ENCODE measurements at regions not wholly inside any gene's neighbourhood (a gene's known extent, or its start where the extent isn't known, plus 50 kb on each side); places are given as distances from the start of the nearest gene placed in this dataset.

DNA sequence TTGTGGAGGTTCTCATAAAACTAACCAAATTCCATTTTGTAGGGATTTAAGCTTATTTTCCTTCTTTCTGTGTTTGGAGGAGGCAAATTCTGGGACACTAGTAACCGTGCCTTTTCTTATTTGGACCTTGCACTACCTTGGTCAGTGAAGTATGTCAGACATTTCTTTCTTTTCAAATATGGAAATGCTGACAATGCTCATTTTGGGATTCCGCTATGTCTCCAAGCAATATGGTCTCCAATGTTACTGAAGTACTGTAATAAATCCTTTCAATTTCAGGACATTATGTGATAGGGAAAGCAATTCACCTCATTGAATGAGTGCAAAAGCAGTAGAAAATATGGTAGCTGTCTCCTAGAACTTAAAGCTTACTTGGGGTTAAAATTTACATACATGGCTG is 372.3 kb downstream of the HLX start:
- Mint-ChIP-seq H3K4me3 (no peak overlapping the region), H3K4me1 (no peaks in the 10 kb centered on the region), H3K27me3 (peaks cover 8% of the 10 kb centered on the region), H3K9me3 (ENCODE audit: insufficient read depth) (peaks cover 2% of the 10 kb centered on the region), H3K27ac (no peak overlapping the region)
- no peaks in the 10 kb centered on the region for H3K36me3 ChIP-seq (replicated peaks in 1 of 2; ENCODE audit: control extremely low read depth in 1 of 2, control insufficient read depth in 1 of 2, extremely low read depth in 1 of 2, insufficient read depth in 2 of 2, low read length in 1 of 2)
- H2AFZ ChIP-seq (ENCODE audit: insufficient read depth, low read depth, low read length, poor library complexity, severe bottlenecking) = no peak overlapping the region
- WGBS (ENCODE audit: insufficient coverage) = no CpG with 5 or more reads among the region's 2 CpGs
- no peak for ATAC-seq (ENCODE audit: low read depth)
- H3K27me3 ChIP-seq (replicated peaks in 1 of 4; ENCODE audit: control extremely low read depth in 1 of 4, control insufficient read depth in 3 of 4, insufficient read depth in 4 of 4, low read length in 3 of 4) = no peaks in the 10 kb centered on the region
- no peaks in the 10 kb centered on the region for H3K4me1 ChIP-seq (ENCODE audit: control insufficient read depth in 2 of 2, insufficient read depth in 2 of 2, low read length in 2 of 2)
- no peak overlapping the region for H3K4me3 ChIP-seq (ENCODE audit: control extremely low read depth in 1 of 5, extremely low read depth in 1 of 5, insufficient read depth in 1 of 5, low read depth in 2 of 5, low read length in 4 of 5)
- TF ChIP-seq, protein P1, sequence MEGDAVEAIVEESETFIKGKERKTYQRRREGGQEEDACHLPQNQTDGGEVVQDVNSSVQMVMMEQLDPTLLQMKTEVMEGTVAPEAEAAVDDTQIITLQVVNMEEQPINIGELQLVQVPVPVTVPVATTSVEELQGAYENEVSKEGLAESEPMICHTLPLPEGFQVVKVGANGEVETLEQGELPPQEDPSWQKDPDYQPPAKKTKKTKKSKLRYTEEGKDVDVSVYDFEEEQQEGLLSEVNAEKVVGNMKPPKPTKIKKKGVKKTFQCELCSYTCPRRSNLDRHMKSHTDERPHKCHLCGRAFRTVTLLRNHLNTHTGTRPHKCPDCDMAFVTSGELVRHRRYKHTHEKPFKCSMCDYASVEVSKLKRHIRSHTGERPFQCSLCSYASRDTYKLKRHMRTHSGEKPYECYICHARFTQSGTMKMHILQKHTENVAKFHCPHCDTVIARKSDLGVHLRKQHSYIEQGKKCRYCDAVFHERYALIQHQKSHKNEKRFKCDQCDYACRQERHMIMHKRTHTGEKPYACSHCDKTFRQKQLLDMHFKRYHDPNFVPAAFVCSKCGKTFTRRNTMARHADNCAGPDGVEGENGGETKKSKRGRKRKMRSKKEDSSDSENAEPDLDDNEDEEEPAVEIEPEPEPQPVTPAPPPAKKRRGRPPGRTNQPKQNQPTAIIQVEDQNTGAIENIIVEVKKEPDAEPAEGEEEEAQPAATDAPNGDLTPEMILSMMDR (IDR thresholded peaks at IDR 0.05) = no peak
- TF ChIP-seq EZH2 (IDR thresholded peaks at IDR 0.05; ENCODE audit: borderline replicate concordance, insufficient read depth, low read depth, low read length, poor library complexity, severe bottlenecking) = no peak
- no peak for DNase-seq
- H3K4me2 ChIP-seq (replicated peaks; ENCODE audit: low read depth, low read length, poor library complexity, severe bottlenecking) = no peak overlapping the region
- H4K20me1 ChIP-seq (ENCODE audit: control insufficient read depth, insufficient read depth, low read length, poor library complexity, severe bottlenecking) = no peaks in the 10 kb centered on the region
- peaks cover 0 to 3% (median 0%) of the 10 kb centered on the region in 3 donors for H3K9me3 ChIP-seq (ENCODE audit: control extremely low read depth in 1 of 3, control insufficient read depth in 2 of 3, insufficient read depth in 1 of 3, low read length in 2 of 3)
- POLR2A ChIA-PET = no interaction called here
- intact Hi-C loops (cut with micrococcal nuclease) = no loop called here
- CTCF ChIA-PET = interaction anchor here (0.8 kb wide), 1 partner anchor 12 kb away, joined by 3 read pairs; no protein-coding TSS in a partner anchor
- H3K79me2 ChIP-seq (ENCODE audit: control insufficient read depth, insufficient read depth, low read length) = no peaks in the 10 kb centered on the region
- no peak overlapping the region for H3K27ac ChIP-seq (ENCODE audit: low read length in 2 of 2)
- no peak overlapping the region for H3K9ac ChIP-seq (ENCODE audit: low read length)

DNA sequence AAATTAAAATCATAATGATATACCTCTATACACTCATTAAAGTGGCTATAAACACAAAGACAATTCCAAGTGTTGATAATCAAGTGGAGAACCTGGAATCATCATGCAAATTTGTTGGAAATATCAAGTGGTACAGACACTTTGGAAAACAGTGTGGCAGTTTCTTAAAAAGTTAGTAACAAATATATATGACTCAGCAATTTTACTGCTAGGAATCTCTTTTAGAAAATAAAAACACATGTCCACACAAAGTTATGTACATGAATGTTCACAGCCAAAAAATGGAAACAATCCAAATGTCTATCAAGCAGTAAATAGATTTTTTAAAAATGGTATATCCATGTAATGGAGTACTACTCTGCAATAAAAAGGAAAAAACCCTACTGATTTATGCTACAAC is 375.6 kb downstream of the HLX start:
- Mint-ChIP-seq H3K27ac (no peak overlapping the region), H3K4me1 (no peaks in the 10 kb centered on the region)

More for the DNA sequence above, 375.6 kb downstream of the HLX start:
- Histone ChIP-seq H3K27me3 (replicated peaks in 1 of 4; ENCODE audit: control extremely low read depth in 1 of 4, control insufficient read depth in 3 of 4, insufficient read depth in 4 of 4, low read length in 3 of 4) (no peaks in the 10 kb centered on the region), H3K79me2 (ENCODE audit: control insufficient read depth, insufficient read depth, low read length) (no peaks in the 10 kb centered on the region), H3K9ac (ENCODE audit: low read length) (no peak overlapping the region), H4K20me1 (ENCODE audit: control insufficient read depth, insufficient read depth, low read length, poor library complexity, severe bottlenecking) (no peaks in the 10 kb centered on the region), H2AFZ (ENCODE audit: insufficient read depth, low read depth, low read length, poor library complexity, severe bottlenecking) (no peak overlapping the region), H3K9me3 (ENCODE audit: control extremely low read depth in 1 of 3, control insufficient read depth in 2 of 3, insufficient read depth in 1 of 3, low read length in 2 of 3) (peaks cover 0 to 3% (median 0%) of the 10 kb centered on the region in 3 donors), H3K4me3 (ENCODE audit: control extremely low read depth in 1 of 5, extremely low read depth in 1 of 5, insufficient read depth in 1 of 5, low read depth in 2 of 5, low read length in 4 of 5) (no peak overlapping the region), H3K36me3 (replicated peaks in 1 of 2; ENCODE audit: control extremely low read depth in 1 of 2, control insufficient read depth in 1 of 2, extremely low read depth in 1 of 2, insufficient read depth in 2 of 2, low read length in 1 of 2) (no peaks in the 10 kb centered on the region), H3K27ac (ENCODE audit: low read length in 2 of 2) (no peak overlapping the region), H3K4me1 (ENCODE audit: control insufficient read depth in 2 of 2, insufficient read depth in 2 of 2, low read length in 2 of 2) (no peaks in the 10 kb centered on the region), H3K4me2 (replicated peaks; ENCODE audit: low read depth, low read length, poor library complexity, severe bottlenecking) (no peak overlapping the region)
- no peak for TF ChIP-seq EZH2 (IDR thresholded peaks at IDR 0.05; ENCODE audit: borderline replicate concordance, insufficient read depth, low read depth, low read length, poor library complexity, severe bottlenecking)
- TF ChIP-seq, protein P1 (IDR thresholded peaks at IDR 0.05) = no peak
- ATAC-seq (ENCODE audit: low read depth) (no peak), DNase-seq (no peak)
- CTCF ChIA-PET = no interaction called here
- H3K27me3 Mint-ChIP-seq = peaks cover 15% of the 10 kb centered on the region
- no peak overlapping the region for H3K4me3 Mint-ChIP-seq
- peaks cover 4% of the 10 kb centered on the region for H3K9me3 Mint-ChIP-seq (ENCODE audit: insufficient read depth)
- POLR2A ChIA-PET = no interaction called here
- intact Hi-C loops (cut with micrococcal nuclease) = no loop called here

Data from B cell (primary cell).